GDM1 (cell line): ENCODE measurements at regions not wholly inside any gene's neighbourhood (a gene's known extent, or its start where the extent isn't known, plus 50 kb on each side); places are given as distances from the start of the nearest gene placed in this dataset.

Source experiments
- DNase-seq: peaks from one replicate; lab custom pipeline; 2025; lab: John Stamatoyannopoulos, UW

DNA sequence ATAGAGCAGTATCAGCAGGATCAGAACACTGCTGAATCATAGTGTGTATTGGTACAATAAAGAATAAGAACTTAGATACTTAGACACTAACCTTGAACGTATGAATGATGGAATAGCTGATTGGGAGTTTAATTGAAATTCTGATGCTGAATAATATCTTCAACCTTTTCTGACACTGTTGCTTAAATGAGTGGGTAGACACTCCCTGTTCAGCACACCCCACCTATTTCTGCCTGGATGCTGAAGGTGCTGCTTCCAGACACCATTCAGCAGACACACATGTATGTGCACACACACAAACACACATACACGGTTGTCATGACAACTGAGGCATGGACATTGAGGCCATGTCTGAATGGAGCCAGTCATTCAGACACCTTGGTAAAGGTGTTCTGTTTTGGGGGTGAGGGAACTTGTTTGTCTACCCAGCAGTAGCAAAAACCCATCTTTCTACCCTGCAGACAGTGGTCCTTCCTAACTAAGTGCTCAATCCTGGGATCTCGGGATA, 54.3 kb downstream of the TMEM215 start:
- no peak for DNase-seq

- DNase-seq: no peak
Measured at GRCh38 chr9:32839013-32839885, 55.9 kb downstream of the TMEM215 start.

DNA sequence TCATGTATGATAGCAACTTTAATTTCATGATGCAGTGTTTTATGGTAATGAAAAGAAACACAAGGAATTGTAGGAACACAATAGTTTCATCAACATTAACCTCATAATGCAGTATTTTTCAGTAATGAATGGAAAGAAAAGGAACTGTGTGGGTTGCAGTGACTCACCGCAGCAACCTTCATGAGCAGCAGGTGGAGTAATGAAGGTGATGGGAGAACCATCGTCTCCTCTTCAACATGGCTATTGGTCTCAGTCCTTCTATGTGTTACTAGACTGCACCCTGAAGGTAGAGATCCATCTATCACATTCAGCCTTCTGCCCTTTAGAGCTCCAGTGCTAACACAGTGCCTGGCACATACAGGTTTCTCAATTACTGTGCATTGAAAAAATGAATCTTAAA, 58.0 kb downstream of the TMEM215 start:
- no peak for DNase-seq

DNA sequence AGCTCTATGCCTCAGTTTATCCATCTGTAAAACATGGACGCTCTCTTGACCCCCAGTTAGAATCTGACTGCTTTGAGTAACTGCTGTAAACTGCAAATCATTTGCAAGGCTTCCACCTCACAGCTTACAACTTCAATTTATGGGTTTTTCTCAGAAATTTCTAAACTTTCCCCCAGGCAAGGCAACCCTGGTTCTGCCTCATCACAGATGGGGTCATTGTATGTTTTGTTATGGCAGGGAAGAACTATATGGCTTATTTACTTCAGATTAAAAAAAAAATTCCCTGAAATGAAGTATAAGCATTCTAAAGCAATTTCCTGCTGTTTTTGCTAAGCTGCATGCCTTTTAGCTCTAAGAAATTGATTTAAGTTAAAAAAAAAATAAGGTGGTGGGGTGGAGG, 60.0 kb downstream of the TMEM215 start:
- no peak for DNase-seq

GRCh38 chr9:32844259-32844658, 60.9 kb downstream of the TMEM215 start:
- no peak for DNase-seq

DNA sequence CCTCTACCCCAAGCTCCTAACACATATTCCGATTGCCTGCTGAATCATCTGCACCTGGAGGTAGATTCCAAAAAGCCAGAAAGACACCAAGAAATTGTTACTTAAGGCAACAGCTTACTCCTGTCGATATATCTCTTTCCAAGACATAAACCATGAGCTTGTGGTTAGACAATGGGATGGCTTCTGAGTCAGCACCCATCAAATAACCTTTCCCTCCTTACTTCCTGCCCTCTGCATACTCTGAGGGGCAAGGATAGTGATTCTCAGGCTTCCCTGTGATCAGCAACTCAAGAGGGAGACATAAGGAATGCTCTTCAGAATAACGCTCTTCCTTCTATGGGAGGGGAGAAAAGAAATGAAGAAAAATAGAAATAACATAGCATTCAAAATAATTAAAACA, 70.9 kb downstream of the TMEM215 start:
- no peak for DNase-seq

DNA sequence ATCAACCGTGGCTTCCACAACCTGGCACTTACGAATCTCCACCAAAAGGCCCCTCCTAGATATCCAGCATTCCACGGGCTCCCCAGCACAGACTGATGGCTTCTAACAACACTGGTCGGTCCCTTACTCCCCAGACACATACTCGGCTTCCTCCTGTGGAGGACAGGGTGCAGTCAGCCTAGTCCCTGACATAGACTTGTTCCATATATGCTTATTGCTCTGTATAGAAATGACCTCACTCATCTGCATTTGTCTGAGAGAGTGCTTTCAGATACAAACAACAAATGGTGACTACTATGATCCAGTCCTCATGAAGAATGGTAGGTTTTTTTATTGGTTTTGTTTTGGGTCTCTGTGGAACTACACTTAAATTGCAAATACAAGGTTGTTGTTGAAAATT, 72.4 kb downstream of the TMEM215 start:
- DNase-seq: no peak

GRCh38 chr9:32863291-32863690, 80.0 kb downstream of the TMEM215 start:
- no peak for DNase-seq

DNA sequence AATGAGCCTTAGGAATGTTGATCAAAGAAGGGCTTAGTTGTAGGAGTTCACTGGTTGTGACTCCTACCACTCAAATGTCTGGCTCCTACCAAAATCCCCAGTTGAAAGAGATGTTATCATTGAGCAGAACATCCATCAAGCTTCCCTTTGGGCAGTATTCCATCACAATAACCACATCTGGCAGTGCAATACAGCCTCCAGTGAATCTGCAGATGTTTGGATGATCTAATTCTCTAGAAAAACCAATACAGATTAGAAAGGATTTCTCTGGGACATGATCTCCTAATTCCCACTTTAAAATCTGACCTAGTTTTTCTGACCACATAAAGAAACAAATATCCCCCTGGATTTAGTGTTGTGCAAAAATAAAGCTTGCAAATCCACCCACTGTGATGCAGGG, 81.6 kb downstream of the TMEM215 start:
- no peak for DNase-seq

GRCh38 chr9:32866273-32866672, 82.9 kb downstream of the TMEM215 start:
- no peak for DNase-seq

GRCh38 chr9:32867026-32867425, 83.7 kb downstream of the TMEM215 start:
- no peak for DNase-seq

GRCh38 chr9:32867601-32868204, 84.4 kb downstream of the TMEM215 start:
- DNase-seq: no peak

DNA sequence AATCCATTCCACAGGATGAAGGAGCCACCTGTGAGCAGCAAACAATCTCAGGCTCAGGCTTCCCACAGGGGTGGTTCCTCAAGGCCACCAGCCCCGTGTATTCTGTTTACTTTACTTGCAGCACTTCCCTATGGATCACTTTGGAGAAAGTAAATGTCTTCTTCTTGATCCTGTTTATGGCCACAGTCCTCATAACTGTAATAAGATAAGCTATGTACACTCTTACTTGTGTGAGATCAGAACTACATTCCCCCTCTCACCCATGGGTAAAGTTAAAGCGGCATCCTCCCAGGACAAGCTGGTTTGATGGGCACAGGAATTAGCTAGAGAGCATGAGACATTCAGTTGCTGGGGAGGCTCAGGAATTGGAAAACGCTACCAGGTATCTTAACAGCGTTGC, 86.1 kb downstream of the TMEM215 start:
- no peak for DNase-seq

DNA sequence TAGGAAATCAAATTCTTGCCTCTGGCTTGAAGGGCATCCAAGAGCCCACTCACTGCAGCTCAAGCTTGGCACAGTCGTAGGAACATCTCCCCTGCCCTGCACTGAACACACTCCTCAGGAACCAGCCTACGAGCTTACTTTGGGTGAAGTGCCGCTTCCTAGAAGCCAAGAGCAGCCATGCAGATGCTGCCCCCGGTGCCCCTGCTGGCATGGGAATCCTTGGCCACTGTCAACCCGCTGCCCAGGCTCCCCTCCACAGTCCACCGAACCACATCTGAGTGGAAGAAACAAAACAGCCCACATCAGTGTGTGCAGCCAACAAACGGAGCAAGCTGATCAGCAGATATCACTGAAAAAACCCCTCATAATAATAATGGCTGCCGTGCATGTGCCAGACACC, 89.8 kb downstream of the TMEM215 start:
- no peak for DNase-seq

DNA sequence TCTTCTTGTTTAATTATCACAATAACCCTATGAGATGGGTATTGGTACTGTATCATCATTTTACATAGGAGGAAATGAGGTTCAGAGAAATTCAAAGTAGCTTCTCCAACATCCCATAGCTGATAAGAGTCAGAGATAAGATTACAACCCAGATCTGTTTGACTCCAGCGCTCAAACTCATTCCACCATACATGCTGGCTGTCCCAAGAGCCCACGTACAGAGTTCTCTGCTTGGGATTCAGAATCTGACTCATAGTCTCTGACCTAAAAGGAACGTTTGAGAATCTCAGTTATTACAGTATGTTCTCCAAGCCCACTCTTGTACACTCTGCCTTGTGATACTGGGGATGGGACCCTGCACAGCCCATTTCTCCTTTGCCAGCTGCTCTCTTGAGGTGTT, 90.2 kb downstream of the TMEM215 start:
- no peak for DNase-seq

DNA sequence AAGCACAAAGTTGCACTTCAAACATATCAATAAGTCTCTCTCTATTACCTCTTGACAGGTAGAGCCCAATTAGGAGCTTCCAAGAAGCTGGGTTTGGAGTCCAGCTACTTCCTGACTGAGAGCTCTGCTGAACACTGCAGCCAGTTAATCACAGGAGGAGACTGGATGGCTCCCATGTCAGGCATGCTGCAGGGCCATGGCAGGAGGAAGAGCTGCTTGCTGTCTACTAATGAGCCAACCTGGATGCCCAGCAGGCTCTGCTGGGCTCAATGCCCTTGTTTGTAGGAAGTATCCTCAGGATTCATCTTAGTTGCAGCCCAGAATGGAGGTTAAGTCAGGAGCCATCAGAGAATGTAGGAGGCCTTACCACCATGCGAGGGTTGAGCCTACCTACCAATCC, 91.9 kb downstream of the TMEM215 start:
- no peak for DNase-seq

GRCh38 chr9:32875748-32876147, 92.4 kb downstream of the TMEM215 start:
- DNase-seq: no peak

- DNase-seq: no peak
Measured at GRCh38 chr9:32877103-32877502, 93.8 kb downstream of the TMEM215 start.

- no peak for DNase-seq
Measured at GRCh38 chr9:32877639-32878217, 94.4 kb downstream of the TMEM215 start.

DNA sequence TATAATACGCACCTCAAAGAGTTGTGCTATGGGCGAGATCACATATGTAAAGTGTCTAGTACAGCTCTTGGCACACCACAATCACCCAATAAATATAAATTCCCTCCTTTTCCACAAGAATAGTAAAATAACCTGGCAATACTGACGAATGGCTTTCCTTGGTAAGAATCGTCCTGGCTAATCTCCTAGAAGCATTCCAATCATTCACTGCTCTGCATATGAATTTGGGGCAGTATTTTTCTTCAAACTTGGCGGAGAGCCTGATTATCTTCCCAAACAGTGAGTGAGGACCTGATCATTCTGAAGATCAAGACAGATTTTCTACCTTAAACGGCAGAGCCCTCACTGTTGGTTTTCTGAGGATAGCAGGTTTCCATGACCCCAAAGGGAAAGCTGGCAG, 96.0 kb downstream of the TMEM215 start:
- no peak for DNase-seq

DNA sequence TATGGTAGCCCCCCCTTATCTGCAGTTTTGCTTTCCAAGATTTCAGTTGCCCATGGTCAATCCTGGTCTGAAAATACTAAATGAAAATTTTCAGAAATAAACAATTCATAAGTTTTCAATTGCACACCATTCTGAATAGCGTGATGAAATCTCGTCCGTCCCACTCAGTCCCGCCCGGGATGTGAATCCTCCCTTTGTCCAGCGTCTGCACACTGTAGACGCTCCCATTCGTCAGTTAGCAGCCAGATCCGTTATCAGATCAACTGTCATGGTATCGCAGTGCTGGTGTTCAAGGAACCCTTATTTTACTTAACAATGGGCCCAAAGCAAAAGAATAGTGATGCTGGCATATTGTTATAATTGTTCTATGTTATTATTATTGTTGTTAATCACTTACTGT, 98.6 kb downstream of the TMEM215 start:
- no peak for DNase-seq

DNA sequence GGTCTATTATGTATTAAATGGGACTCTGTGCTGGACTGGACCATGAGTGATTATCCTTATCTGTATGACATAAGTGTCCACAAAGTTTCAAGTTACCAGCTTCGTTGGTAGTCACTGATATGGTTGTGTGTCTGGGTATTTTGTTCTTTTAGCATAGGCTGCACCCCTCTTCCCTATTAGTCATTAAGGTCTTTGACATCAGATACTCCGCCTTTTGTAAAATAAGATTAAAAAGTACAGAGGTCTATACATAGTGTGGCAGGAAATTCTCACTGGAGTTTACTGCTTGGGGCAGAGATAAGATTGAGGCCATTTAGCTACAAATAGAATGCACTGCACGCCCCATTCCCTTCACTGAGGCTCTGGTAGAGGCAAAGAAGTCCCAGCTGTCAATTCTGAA, 99.4 kb downstream of the TMEM215 start:
- no peak for DNase-seq

- no peak for DNase-seq
Measured at GRCh38 chr9:32884482-32884881, 101.1 kb downstream of the TMEM215 start.
